Stimulated activated CD8-positive, alpha-beta memory T cell treated with anti-CD3 and anti-CD28 coated beads, Interleukin-2, amount 100 ng/mL, for 48 hours (primary cell): ENCODE measurements at regions not wholly inside any gene's neighbourhood (a gene's known extent, or its start where the extent isn't known, plus 50 kb on each side); places are given as distances from the start of the nearest gene placed in this dataset.

Source experiments
- DNase-seq, 2 donors: peaks; one replicate each; pipeline ENCODE4 v3.0.0-alpha.2; 2020; ENCODE audit warnings: low read depth in 2 of 2

GRCh38 chr12:3961591-3961990, 88.4 kb upstream of the PARP11 start:
- DNase-seq = no peak

GRCh38 chr12:3959799-3960560, 86.8 kb upstream of the PARP11 start:
- no peak for DNase-seq

- DNase-seq = no peak
These were observed 85.3 kb upstream of the PARP11 start for GRCh38 chr12:3958534-3958933.

GRCh38 chr12:3951380-3952135, 78.4 kb upstream of the PARP11 start:
- DNase-seq = no peak

- no peak for DNase-seq
These were observed 77.6 kb upstream of the PARP11 start for GRCh38 chr12:3950714-3951320.

- DNase-seq = no peak
These were observed 74.6 kb upstream of the PARP11 start for GRCh38 chr12:3947781-3948180.

GRCh38 chr12:3945671-3946070, 72.5 kb upstream of the PARP11 start:
- DNase-seq = no peak

GRCh38 chr12:3944620-3945019, 71.4 kb upstream of the PARP11 start:
- no peak for DNase-seq

GRCh38 chr12:3938042-3938544, 64.9 kb upstream of the PARP11 start:
- no peak for DNase-seq

- no peak for DNase-seq
These were observed 61.9 kb upstream of the PARP11 start for GRCh38 chr12:3935078-3935477.

- no peak for DNase-seq
These were observed 60.6 kb upstream of the PARP11 start for GRCh38 chr12:3933819-3934192.

GRCh38 chr12:3933074-3933818, 60.0 kb upstream of the PARP11 start:
- DNase-seq = no peak

GRCh38 chr12:3931776-3932175, 58.6 kb upstream of the PARP11 start:
- no peak for DNase-seq

GRCh38 chr12:3931206-3931605, 58.0 kb upstream of the PARP11 start:
- no peak for DNase-seq

- DNase-seq = no peak
These were observed 56.8 kb upstream of the PARP11 start for GRCh38 chr12:3929875-3930615.

GRCh38 chr12:3928538-3929184, 55.5 kb upstream of the PARP11 start:
- DNase-seq = no peak

GRCh38 chr12:3925621-3926020, 52.4 kb upstream of the PARP11 start:
- DNase-seq = no peak

GRCh38 chr12:3924761-3925160, 51.6 kb upstream of the PARP11 start:
- DNase-seq = no peak

- no peak for DNase-seq
These were observed 49.8 kb upstream of the PARP11 start for GRCh38 chr12:3923021-3923420.
